ENCODE measurements at regions not wholly inside any gene's neighbourhood (a gene's known extent, or its start where the extent isn't known, plus 50 kb on each side); places are given as distances from the start of the nearest gene placed in this dataset.

DNA sequence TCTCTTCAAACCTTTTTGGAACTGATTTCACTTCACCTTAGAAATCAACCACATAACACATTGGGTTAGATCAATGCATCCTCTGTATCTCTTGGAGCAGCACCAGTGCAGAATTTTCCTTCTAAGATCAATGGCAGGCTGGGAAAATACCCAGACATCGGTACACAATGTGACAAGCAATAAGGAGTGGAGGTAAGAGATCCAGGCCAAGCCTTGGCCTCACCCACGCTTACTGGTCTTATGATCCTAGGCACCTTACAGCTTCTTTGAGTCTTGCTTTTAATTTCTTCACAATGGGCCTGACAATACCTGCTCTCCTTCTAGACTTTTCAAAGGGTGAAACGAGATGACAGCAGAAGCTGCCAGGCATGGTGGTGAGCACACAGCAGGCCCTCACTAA, 232.0 kb downstream of the LACC1 start:
- 61 to 63% methylated on average over 3 of the region's 3 CpGs for WGBS, 2 experiments (ENCODE audit: low coverage in 1 of 2, low lambda C conversion rate in 2 of 2, missing lambda C conversion rate in 2 of 2)
- no peaks in the 10 kb centered on the region for H3K9me2 ChIP-seq (ENCODE audit: insufficient read depth)
- H3K36me3 ChIP-seq (ENCODE audit: low read depth) = no peaks in the 10 kb centered on the region
- peaks cover 5% of the 10 kb centered on the region; the same call in 1 of the 2 replicates for H3K27me3 ChIP-seq (replicated peaks; ENCODE audit: insufficient read depth)
- no peak overlapping the region for H3K4me3 ChIP-seq
- no peaks in the 10 kb centered on the region for H4K20me1 ChIP-seq (ENCODE audit: insufficient read depth)
- no peak overlapping the region for H3K27ac ChIP-seq
- in situ Hi-C loops (cut with MboI) = no loop called here
- H3K4me2 ChIP-seq (ENCODE audit: unreplicated experiment) = no peak overlapping the region
- H3F3A ChIP-seq (ENCODE audit: insufficient read depth) = no peaks in the 10 kb centered on the region
- TF ChIP-seq EZH2phosphoT487 (IDR thresholded peaks at IDR 0.05; ENCODE audit: insufficient read depth, low read depth) (no peak), EZH2 (IDR thresholded peaks at IDR 0.05; ENCODE audit: insufficient read depth, poor library complexity, severe bottlenecking) (no peak)
- no peaks in the 10 kb centered on the region for H3K9me3 ChIP-seq (ENCODE audit: low read depth)
- H3K9ac ChIP-seq = no peak overlapping the region
- DNase-seq = no peak
- no peaks in the 10 kb centered on the region for H3K79me2 ChIP-seq (ENCODE audit: insufficient read depth)
- no peaks in the 10 kb centered on the region for H3K4me1 ChIP-seq (ENCODE audit: insufficient read depth)
- no peak overlapping the region for H2AFZ ChIP-seq

GRCh38 chr13:44112700-44113329, 233.1 kb downstream of the LACC1 start:
- Histone ChIP-seq H3K4me2 (ENCODE audit: unreplicated experiment) (no peak overlapping the region), H3K9me2 (ENCODE audit: insufficient read depth) (no peaks in the 10 kb centered on the region), H3K27me3 (replicated peaks; ENCODE audit: insufficient read depth) (0 out of 2 replicates have a peak, but pooled peaks cover 5% of the 10 kb centered on the region), H3K79me2 (ENCODE audit: insufficient read depth) (no peaks in the 10 kb centered on the region), H3F3A (ENCODE audit: insufficient read depth) (no peaks in the 10 kb centered on the region), H4K20me1 (ENCODE audit: insufficient read depth) (no peaks in the 10 kb centered on the region), H3K4me1 (ENCODE audit: insufficient read depth) (peaks cover 8% of the 10 kb centered on the region; the same call in 1 of the 2 replicates), H3K9me3 (ENCODE audit: low read depth) (no peaks in the 10 kb centered on the region), H3K9ac (no peak overlapping the region), H2AFZ (no peak overlapping the region), H3K36me3 (ENCODE audit: low read depth) (no peaks in the 10 kb centered on the region), H3K27ac (no peak overlapping the region), H3K4me3 (no peak overlapping the region)
- WGBS, 2 experiments (ENCODE audit: low coverage in 1 of 2, low lambda C conversion rate in 2 of 2, missing lambda C conversion rate in 2 of 2) = 71 to 73% methylated on average over 6 of the region's 6 CpGs
- in situ Hi-C loops (cut with MboI) = no loop called here
- DNase-seq = no peak
- no peak for TF ChIP-seq EZH2 (IDR thresholded peaks at IDR 0.05; ENCODE audit: insufficient read depth, poor library complexity, severe bottlenecking)
- no peak for TF ChIP-seq EZH2phosphoT487 (IDR thresholded peaks at IDR 0.05; ENCODE audit: insufficient read depth, low read depth)

DNA sequence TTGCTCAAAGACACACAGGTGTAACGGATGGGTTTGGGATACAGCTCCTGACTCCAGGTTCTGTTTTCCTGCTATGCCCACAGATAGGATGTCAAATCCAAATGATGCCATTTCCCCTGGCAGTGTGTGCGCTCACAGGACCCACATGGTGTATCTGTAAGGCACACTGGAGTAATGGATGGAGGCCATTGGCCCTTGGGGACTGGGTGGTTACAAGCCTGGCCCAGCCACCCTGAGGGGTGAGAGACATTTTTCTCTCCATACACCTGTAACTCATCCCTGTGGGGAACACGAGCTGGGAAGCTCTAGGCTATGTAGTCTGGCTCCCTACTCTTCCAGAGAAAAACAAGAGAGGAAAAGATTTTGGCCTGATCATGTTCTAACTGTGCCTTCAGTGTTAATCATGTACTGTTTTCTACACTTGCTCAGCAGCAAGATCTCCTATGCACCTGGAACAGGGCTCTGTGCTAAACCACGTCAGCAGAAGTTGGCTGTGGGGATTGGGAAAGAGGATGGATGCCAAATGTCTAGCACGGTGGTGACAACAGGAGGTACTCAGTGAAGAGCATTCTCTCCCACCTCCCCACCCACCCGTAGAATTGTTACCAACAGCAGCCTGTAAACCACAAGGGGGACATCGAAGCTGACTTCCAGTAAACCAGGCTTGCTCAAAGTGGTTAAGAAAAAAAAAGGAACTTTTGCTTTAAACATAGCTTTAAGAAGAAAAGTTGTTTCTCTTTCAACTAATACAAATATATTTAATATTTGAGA, 237.0 kb downstream of the LACC1 start:
- Histone ChIP-seq H3K4me1 (ENCODE audit: insufficient read depth) (peaks cover 8% of the 10 kb centered on the region; the same call in 1 of the 2 replicates), H3K27me3 (replicated peaks; ENCODE audit: insufficient read depth) (no peaks in the 10 kb centered on the region), H3K27ac (no peak overlapping the region), H3K9me2 (ENCODE audit: insufficient read depth) (no peaks in the 10 kb centered on the region), H4K20me1 (ENCODE audit: insufficient read depth) (no peaks in the 10 kb centered on the region), H2AFZ (peak overlapping the region; percentile 53), H3K9me3 (ENCODE audit: low read depth) (no peaks in the 10 kb centered on the region), H3K4me2 (ENCODE audit: unreplicated experiment) (peak overlapping the region; percentile 38), H3K36me3 (ENCODE audit: low read depth) (no peaks in the 10 kb centered on the region), H3K4me3 (no peak overlapping the region), H3K9ac (no peak overlapping the region), H3K79me2 (ENCODE audit: insufficient read depth) (no peaks in the 10 kb centered on the region), H3F3A (ENCODE audit: insufficient read depth) (no peaks in the 10 kb centered on the region)
- TF ChIP-seq EZH2phosphoT487 (IDR thresholded peaks at IDR 0.05; ENCODE audit: insufficient read depth, low read depth) = no peak
- no peak for TF ChIP-seq EZH2 (IDR thresholded peaks at IDR 0.05; ENCODE audit: insufficient read depth, poor library complexity, severe bottlenecking)
- 47% methylated on average over 7 of the region's 7 CpGs for WGBS, 2 experiments (ENCODE audit: low coverage in 1 of 2, low lambda C conversion rate in 2 of 2, missing lambda C conversion rate in 2 of 2)
- no peak for DNase-seq
- in situ Hi-C loops (cut with MboI) = no loop called here

DNA sequence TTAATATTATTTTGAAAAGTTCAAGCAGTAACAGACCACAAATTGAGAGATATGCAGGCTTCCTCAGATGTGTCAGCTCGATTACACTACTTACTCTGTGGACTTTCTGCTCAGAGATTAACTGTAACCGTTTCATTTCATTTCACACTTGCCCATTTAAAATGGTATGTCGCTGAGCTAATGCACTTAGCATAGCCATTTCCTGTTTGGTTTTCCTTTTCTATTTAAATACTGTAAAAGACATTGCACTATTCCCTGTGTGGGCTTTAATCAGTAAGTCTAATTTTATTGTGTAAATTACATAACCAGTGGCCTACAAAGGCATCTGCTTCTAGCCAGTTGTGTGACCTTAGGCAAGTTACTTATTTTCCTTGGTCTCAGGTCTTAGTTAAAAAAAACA, 237.6 kb downstream of the LACC1 start:
- H3K27ac ChIP-seq = no peak overlapping the region
- no peaks in the 10 kb centered on the region for H3K36me3 ChIP-seq (ENCODE audit: low read depth)
- peaks cover 8% of the 10 kb centered on the region; the same call in 1 of the 2 replicates for H3K4me1 ChIP-seq (ENCODE audit: insufficient read depth)
- peak overlapping the region; percentile 53 for H2AFZ ChIP-seq
- H3K9me3 ChIP-seq (ENCODE audit: low read depth) = no peaks in the 10 kb centered on the region
- no peaks in the 10 kb centered on the region for H3K79me2 ChIP-seq (ENCODE audit: insufficient read depth)
- H3K9me2 ChIP-seq (ENCODE audit: insufficient read depth) = no peaks in the 10 kb centered on the region
- in situ Hi-C loops (cut with MboI) = no loop called here
- no peak overlapping the region for H3K9ac ChIP-seq
- H3K4me2 ChIP-seq (ENCODE audit: unreplicated experiment) = peak overlapping the region; percentile 38
- DNase-seq = peak; percentile 29
- TF ChIP-seq EZH2 (IDR thresholded peaks at IDR 0.05; ENCODE audit: insufficient read depth, poor library complexity, severe bottlenecking) (no peak), EZH2phosphoT487 (IDR thresholded peaks at IDR 0.05; ENCODE audit: insufficient read depth, low read depth) (no peak)
- H3K4me3 ChIP-seq = no peak overlapping the region
- no peaks in the 10 kb centered on the region for H3F3A ChIP-seq (ENCODE audit: insufficient read depth)
- H4K20me1 ChIP-seq (ENCODE audit: insufficient read depth) = no peaks in the 10 kb centered on the region
- 41 to 50% methylated on average over 3 of the region's 3 CpGs for WGBS, 2 experiments (ENCODE audit: low coverage in 1 of 2, low lambda C conversion rate in 2 of 2, missing lambda C conversion rate in 2 of 2)
- H3K27me3 ChIP-seq (replicated peaks; ENCODE audit: insufficient read depth) = no peaks in the 10 kb centered on the region

All from GM23248 (cell line).